SK-N-SH (cell line): ENCODE measurements at regions not wholly inside any gene's neighbourhood (a gene's known extent, or its start where the extent isn't known, plus 50 kb on each side); places are given as distances from the start of the nearest gene placed in this dataset.

Experiments
- CTCF ChIA-PET: fragments of 300-600, 350-600 bp; formaldehyde crosslinking; extraction: SDS; loops from one replicate; lab custom pipeline; 2021; lab: Yijun Ruan, JAX
- POLR2A ChIA-PET: fragments of 350-600 bp; sonication (Branson Sonifier 250); formaldehyde crosslinking; extraction: SDS; loops from one replicate; lab custom pipeline; 2020; ENCODE audit warnings: antibody characterized with exemption, inconsistent platforms; lab: Yijun Ruan, JAX
- DNase-seq: peaks from one replicate; pipeline ENCODE4 v3.0.0; 2012
- H2AFZ ChIP-seq: fragments of 200-600 bp; sonication (generic); 2 replicates; pipeline ENCODE4 v1.8.1; 2016; ENCODE audit warnings: antibody characterized with exemption, mild to moderate bottlenecking, low read depth
- H3F3A ChIP-seq: fragments of 200-600 bp; sonication (generic); replicated peaks from 2 replicates; pipeline ENCODE3; 2016; ENCODE audit warnings: antibody characterized with exemption, mild to moderate bottlenecking; ENCODE audit not compliant: insufficient read depth
- H3K27ac ChIP-seq, 2 experiments: fragments of 200-500 bp in 1 of 2; fragments of 200-600 bp in 1 of 2; sonication (Bioruptor generic) in 1 of 2; sonication (generic), shearing (Covaris generic) in 1 of 2; 2 replicates each; pipeline versions ENCODE4 v1.5.1 to v1.6.1; 2014 to 2016; ENCODE audit warnings: low read depth in 2 of 2, inconsistent platforms in 1 of 2, low read length in 1 of 2, mild to moderate bottlenecking in 1 of 2, mixed read lengths in 1 of 2
- H3K27me3 ChIP-seq: fragments of 200-600 bp; sonication (generic), shearing (Covaris generic); 2 replicates; pipeline ENCODE4 v1.6.1; 2016; ENCODE audit warnings: mixed run types; ENCODE audit not compliant: insufficient read depth
- H3K36me3 ChIP-seq, 2 experiments: fragments of 200-500 bp in 1 of 2; fragments of 200-600 bp in 1 of 2; sonication (Bioruptor generic) in 1 of 2; sonication (generic) in 1 of 2; replicated peaks in 1 of 2; 2 replicates each; pipeline versions ENCODE3 to v1.5.1; 2014 to 2016; ENCODE audit warnings: low read length in 1 of 2, mild to moderate bottlenecking in 1 of 2; ENCODE audit not compliant: insufficient read depth in 2 of 2, control insufficient read depth in 1 of 2
- H3K4me1 ChIP-seq, 2 experiments: fragments of 200-500 bp in 1 of 2; fragments of 200-600 bp in 1 of 2; sonication (Bioruptor generic) in 1 of 2; sonication (generic), shearing (Covaris generic) in 1 of 2; 2 replicates each; pipeline versions ENCODE4 v1.5.1 to v1.6.1; 2014 to 2016; ENCODE audit warnings: low read depth in 1 of 2, low read length in 1 of 2, mixed run types in 1 of 2; ENCODE audit not compliant: insufficient read depth in 2 of 2, control insufficient read depth in 1 of 2
- H3K4me2 ChIP-seq: fragments of 200-600 bp; sonication (generic), shearing (Covaris generic); 2 replicates; pipeline ENCODE4 v1.6.1; 2017; ENCODE audit warnings: mixed run types
- H3K4me3 ChIP-seq, 2 experiments: fragments of 200-500 bp in 1 of 2; fragments of 200-600 bp in 1 of 2; sonication (Bioruptor generic) in 1 of 2; sonication (generic), shearing (Covaris generic) in 1 of 2; 2 replicates each; pipeline versions ENCODE4 v1.5.1 to v1.8.1; 2014 to 2016; ENCODE audit warnings: low read depth in 2 of 2, inconsistent platforms in 1 of 2, low read length in 1 of 2, mild to moderate bottlenecking in 1 of 2, mixed read lengths in 1 of 2, moderate library complexity in 1 of 2
- H3K79me2 ChIP-seq: fragments of 200-600 bp; sonication (generic); 2 replicates; pipeline ENCODE4 v1.8.1; 2017; ENCODE audit warnings: mild to moderate bottlenecking; ENCODE audit not compliant: insufficient read depth
- H3K9ac ChIP-seq: fragments of 200-600 bp; sonication (generic); 2 replicates; pipeline ENCODE4 v1.6.1; 2017; ENCODE audit warnings: mixed run types
- H3K9me2 ChIP-seq: fragments of 200-600 bp; sonication (generic); 2 replicates; pipeline ENCODE4 v1.6.1; 2017; ENCODE audit warnings: mixed run types
- H3K9me3 ChIP-seq: fragments of 200-600 bp; sonication (generic); 2 replicates; pipeline ENCODE4 v1.6.1; 2017; ENCODE audit warnings: mixed run types, mild to moderate bottlenecking, moderate library complexity
- H4K20me1 ChIP-seq: fragments of 200-600 bp; sonication (generic); 2 replicates; pipeline ENCODE4 v1.6.1; 2017; ENCODE audit warnings: mild to moderate bottlenecking, mixed run types; ENCODE audit not compliant: insufficient read depth
- CHD2 ChIP-seq: fragments of 150-350 bp; IDR thresholded peaks from 2 replicates; pipeline ENCODE4 v1.6.1; 2018; ENCODE audit warnings: low read length; ENCODE audit not compliant: partially characterized antibody
- ELF1 ChIP-seq: IDR thresholded peaks from 2 replicates; pipeline ENCODE4 v1.4.0; 2012
- FOSL2 ChIP-seq: IDR thresholded peaks from 2 replicates; pipeline ENCODE4 v1.4.0; 2012; ENCODE audit warnings: low read depth, mild to moderate bottlenecking, moderate library complexity, borderline replicate concordance
- FOXJ3 ChIP-seq: sonication (generic); formaldehyde crosslinking; IDR thresholded peaks from 2 replicates; pipeline ENCODE4 v1.5.1; 2020; ENCODE audit warnings: mild to moderate bottlenecking, missing genetic modification reagents
- FOXM1 ChIP-seq: IDR thresholded peaks from 2 replicates; pipeline ENCODE4 v1.4.0; 2012; ENCODE audit warnings: low read depth, mild to moderate bottlenecking
- GABPA ChIP-seq: IDR thresholded peaks from 2 replicates; pipeline ENCODE4 v1.4.0; 2012; ENCODE audit warnings: low read depth, mild to moderate bottlenecking
- JUND ChIP-seq: IDR thresholded peaks from 2 replicates; pipeline ENCODE4 v1.4.0; 2012
- MAX ChIP-seq: IDR thresholded peaks from 2 replicates; pipeline ENCODE4 v1.4.0; 2012; ENCODE audit warnings: low read depth
- MEF2A ChIP-seq: IDR thresholded peaks from 2 replicates; pipeline ENCODE4 v1.4.0; 2012; ENCODE audit warnings: low read depth, borderline replicate concordance
- MXI1 ChIP-seq: IDR thresholded peaks from 2 replicates; pipeline ENCODE4 v1.6.1; 2012; ENCODE audit warnings: mild to moderate bottlenecking, low read depth, low read length, improper control_type of control experiment
- PBX3 ChIP-seq: IDR thresholded peaks from 2 replicates; pipeline ENCODE4; 2012
- POLR2AphosphoS5 ChIP-seq: IDR thresholded peaks from 2 replicates; pipeline ENCODE4 v1.6.1; 2012; ENCODE audit warnings: low read depth, low read length
- RAD21 ChIP-seq: IDR thresholded peaks from 2 replicates; pipeline ENCODE4 v1.6.1; 2012; ENCODE audit warnings: mild to moderate bottlenecking, low read length
- RCOR1 ChIP-seq: fragments of 150-350 bp; IDR thresholded peaks from 2 replicates; pipeline ENCODE4 v1.6.1; 2017; ENCODE audit warnings: antibody characterized with exemption, low read length
- RFX5 ChIP-seq: IDR thresholded peaks from 2 replicates; pipeline ENCODE4 v1.6.1; 2012; ENCODE audit warnings: mild to moderate bottlenecking, improper control_type of control experiment, low read length
- RXRA ChIP-seq: IDR thresholded peaks from 2 replicates; pipeline ENCODE4 v1.4.0; 2012; ENCODE audit warnings: low read depth, mild to moderate bottlenecking, borderline replicate concordance
- SIN3A ChIP-seq: IDR thresholded peaks from 2 replicates; pipeline ENCODE4 v1.6.1; 2012; ENCODE audit warnings: low read depth, mild to moderate bottlenecking, low read length, moderate library complexity, borderline replicate concordance
- TAF1 ChIP-seq: IDR thresholded peaks from 2 replicates; pipeline ENCODE4 v1.6.1; 2012; ENCODE audit warnings: low read depth, mild to moderate bottlenecking, low read length, moderate library complexity, borderline replicate concordance
- TCF12 ChIP-seq: IDR thresholded peaks from 2 replicates; pipeline ENCODE4 v1.4.0; 2012
- TEAD4 ChIP-seq: IDR thresholded peaks from 2 replicates; pipeline ENCODE4 v1.4.0; 2012; ENCODE audit warnings: mild to moderate bottlenecking, borderline replicate concordance; ENCODE audit not compliant: insufficient read depth
- USF1 ChIP-seq: IDR thresholded peaks from 2 replicates; pipeline ENCODE4 v1.4.0; 2012; ENCODE audit warnings: low read depth, borderline replicate concordance
- ZBTB33 ChIP-seq: IDR thresholded peaks from 2 replicates; pipeline ENCODE4 v1.4.0; 2012; ENCODE audit warnings: low read depth, borderline replicate concordance
- WGBS: methylation state at CpG from one replicate; pipeline ENCODE4 v1.1.6; 2017; ENCODE audit warnings: low lambda C conversion rate; 5-methylcytosine and 5-hydroxymethylcytosine counted together

GRCh38 chr14:23865502-23865901, 88.1 kb upstream of the DHRS4 start:
- 11% methylated on average over 2 of the region's 2 CpGs for WGBS
- Histone ChIP-seq H3K4me1 (no peaks in the 10 kb centered on the region), H3K9me2 (no peaks in the 10 kb centered on the region), H3K79me2 (no peaks in the 10 kb centered on the region), H2AFZ (no peak overlapping the region)
- POLR2A ChIA-PET = no interaction called here
- no peak for TF ChIP-seq ELF1
- no peak for TF ChIP-seq RAD21
- TF ChIP-seq RCOR1 = no peak
- TF ChIP-seq FOXJ3 (CRISPR knock-in tag) = no peak
- no peak for TF ChIP-seq SIN3A
- TF ChIP-seq POLR2AphosphoS5 = no peak
- TF ChIP-seq FOXM1 = no peak
- TF ChIP-seq PBX3 = no peak
- TF ChIP-seq RXRA = no peak
- TF ChIP-seq, all 33 proteins: peak for 0
- Histone ChIP-seq H3K27ac (no peak overlapping the region), H3F3A (no peaks in the 10 kb centered on the region), H4K20me1 (no peaks in the 10 kb centered on the region), H3K4me3 (no peak overlapping the region), H3K9ac (no peak overlapping the region), H3K4me2 (no peak overlapping the region), H3K9me3 (no peaks in the 10 kb centered on the region), H3K27me3 (no peaks in the 10 kb centered on the region), H3K36me3 (no peaks in the 10 kb centered on the region)
- CTCF ChIA-PET = interaction anchor here (2.9 kb wide), 1 partner anchor 233 kb away, joined by 7 read pairs; no protein-coding TSS in a partner anchor
- no peak for DNase-seq

GRCh38 chr14:23866269-23866668, 87.3 kb upstream of the DHRS4 start:
- Histone ChIP-seq H2AFZ (no peak overlapping the region), H4K20me1 (no peaks in the 10 kb centered on the region), H3F3A (no peaks in the 10 kb centered on the region), H3K4me2 (no peak overlapping the region), H3K4me3 (no peak overlapping the region), H3K9ac (no peak overlapping the region), H3K79me2 (no peaks in the 10 kb centered on the region), H3K27me3 (no peaks in the 10 kb centered on the region)
- WGBS = 18% methylated on average over 6 of the region's 6 CpGs
- CTCF ChIA-PET = interaction anchor here (1.4 to 2.9 kb wide), 2 partner anchors 16 to 234 kb away, joined by 3 to 7 read pairs; no protein-coding TSS in a partner anchor
- TF ChIP-seq TEAD4 (no peak), ZBTB33 (no peak), TCF12 (no peak), ELF1 (no peak), MEF2A (no peak), PBX3 (no peak), RFX5 (no peak), CHD2 (no peak), MAX (no peak), JUND (no peak), GABPA (no peak), USF1 (no peak), MXI1 (no peak), FOXJ3 (CRISPR knock-in tag) (no peak), FOSL2 (no peak), TAF1 (no peak)
- TF ChIP-seq, all 33 proteins: peak for 0
- DNase-seq = no peak
- H3K4me1 ChIP-seq = no peaks in the 10 kb centered on the region
- POLR2A ChIA-PET = no interaction called here
- no peaks in the 10 kb centered on the region for H3K9me3 ChIP-seq
- no peaks in the 10 kb centered on the region for H3K36me3 ChIP-seq
- H3K9me2 ChIP-seq = no peaks in the 10 kb centered on the region
- H3K27ac ChIP-seq = no peak overlapping the region
